ENCODE measurements at regions not wholly inside any gene's neighbourhood (a gene's known extent, or its start where the extent isn't known, plus 50 kb on each side); places are given as distances from the start of the nearest gene placed in this dataset.

DNA sequence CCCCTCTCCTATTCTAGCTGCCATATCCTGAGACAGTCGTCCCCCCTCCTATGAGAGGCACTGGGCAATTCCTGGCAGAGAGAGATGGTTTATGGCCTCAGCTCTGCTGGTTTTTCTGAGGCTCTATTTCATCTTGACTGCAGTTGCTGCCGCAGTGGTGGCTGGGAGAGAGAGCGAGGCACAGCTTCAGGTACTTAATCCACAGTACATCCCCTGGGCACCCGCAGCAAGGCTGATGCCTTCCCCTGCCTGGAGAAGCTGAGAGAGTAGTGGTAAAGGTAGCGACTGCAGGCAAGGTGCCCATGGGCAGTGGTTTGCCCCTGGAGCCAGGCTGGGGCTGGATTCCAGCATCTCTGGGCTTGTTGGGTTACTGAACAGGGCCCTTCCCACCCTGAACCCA lies 324.7 kb downstream of the RPS24 start:
- Histone ChIP-seq H3K79me1 (ENCODE audit: low read length) (no peaks in the 10 kb centered on the region), H2AK5ac (ENCODE audit: low read length) (peak overlapping the region; percentile 44), H4K5ac (ENCODE audit: low read length) (no peak overlapping the region), H3K56ac (ENCODE audit: low read length) (peak overlapping the region; percentile 28), H3K4me1 (ENCODE audit: control insufficient read depth, low read depth, low read length) (peaks cover 16% of the 10 kb centered on the region), H3K4me3 (ENCODE audit: low read length) (no peak overlapping the region), H2BK120ac (ENCODE audit: low read depth, low read length) (no peak overlapping the region), H3K23ac (ENCODE audit: low read length) (no peak overlapping the region), H3K36me3 (ENCODE audit: control insufficient read depth, insufficient read depth, low read length) (no peaks in the 10 kb centered on the region), H3K27me3 (ENCODE audit: insufficient read depth, low read length, poor library complexity) (no peaks in the 10 kb centered on the region), H3K4me2 (ENCODE audit: low read length) (no peak overlapping the region), H2BK5ac (ENCODE audit: low read length) (peak overlapping the region; percentile 28), H3K27ac (ENCODE audit: low read depth, low read length) (no peak overlapping the region), H3K9ac (ENCODE audit: low read length) (no peak overlapping the region), H2BK15ac (replicated peaks; ENCODE audit: low read depth) (no peak overlapping the region), H3K4ac (ENCODE audit: low read depth, low read length) (peak overlapping the region; percentile 41), H3K79me2 (ENCODE audit: control insufficient read depth, insufficient read depth, low read length) (no peaks in the 10 kb centered on the region), H3K18ac (ENCODE audit: low read length) (peak overlapping the region; percentile 12), H4K8ac (ENCODE audit: low read depth, low read length) (no peak overlapping the region)
- DNase-seq: no peak
- no CpG with 5 or more reads among the region's 5 CpGs for WGBS (ENCODE audit: extremely low coverage, insufficient coverage, low lambda C conversion rate)

DNA sequence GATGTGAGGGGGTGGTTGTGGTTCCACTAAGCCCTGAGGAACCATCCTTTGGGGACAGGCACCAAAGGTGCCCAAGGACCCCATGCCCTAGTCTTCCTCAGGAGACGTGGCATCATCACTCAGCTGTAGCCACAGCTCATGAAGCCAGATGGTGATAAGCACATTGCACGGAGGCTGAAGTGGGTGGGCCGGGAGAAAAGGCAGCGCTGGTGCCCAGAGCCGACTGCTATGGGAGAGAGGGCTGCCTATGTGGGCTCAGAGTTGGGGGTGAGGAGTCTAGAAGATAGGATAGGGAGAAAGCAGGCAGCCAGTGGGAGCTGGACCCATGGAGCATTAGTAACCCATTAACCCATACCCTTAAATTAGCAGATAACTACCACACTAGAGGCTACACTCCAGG lies 325.3 kb downstream of the RPS24 start:
- H2BK120ac ChIP-seq (ENCODE audit: low read depth, low read length): no peak overlapping the region
- no peak overlapping the region for H3K23ac ChIP-seq (ENCODE audit: low read length)
- H4K8ac ChIP-seq (ENCODE audit: low read depth, low read length): no peak overlapping the region
- no peak overlapping the region for H3K4me3 ChIP-seq (ENCODE audit: low read length)
- H3K18ac ChIP-seq (ENCODE audit: low read length): no peak overlapping the region
- H3K9ac ChIP-seq (ENCODE audit: low read length): no peak overlapping the region
- no peaks in the 10 kb centered on the region for H3K79me1 ChIP-seq (ENCODE audit: low read length)
- H3K4ac ChIP-seq (ENCODE audit: low read depth, low read length): no peak overlapping the region
- H3K27ac ChIP-seq (ENCODE audit: low read depth, low read length): no peak overlapping the region
- no peak overlapping the region for H2BK15ac ChIP-seq (replicated peaks; ENCODE audit: low read depth)
- no peak for DNase-seq
- H3K79me2 ChIP-seq (ENCODE audit: control insufficient read depth, insufficient read depth, low read length): no peaks in the 10 kb centered on the region
- H3K56ac ChIP-seq (ENCODE audit: low read length): peak overlapping the region; percentile 52
- no peak overlapping the region for H2AK5ac ChIP-seq (ENCODE audit: low read length)
- H3K4me2 ChIP-seq (ENCODE audit: low read length): no peak overlapping the region
- peaks cover 16% of the 10 kb centered on the region for H3K4me1 ChIP-seq (ENCODE audit: control insufficient read depth, low read depth, low read length)
- no peak overlapping the region for H4K5ac ChIP-seq (ENCODE audit: low read length)
- H3K27me3 ChIP-seq (ENCODE audit: insufficient read depth, low read length, poor library complexity): no peaks in the 10 kb centered on the region
- no peak overlapping the region for H2BK5ac ChIP-seq (ENCODE audit: low read length)
- no peaks in the 10 kb centered on the region for H3K36me3 ChIP-seq (ENCODE audit: control insufficient read depth, insufficient read depth, low read length)
- no CpG with 5 or more reads among the region's 5 CpGs for WGBS (ENCODE audit: extremely low coverage, insufficient coverage, low lambda C conversion rate)

DNA sequence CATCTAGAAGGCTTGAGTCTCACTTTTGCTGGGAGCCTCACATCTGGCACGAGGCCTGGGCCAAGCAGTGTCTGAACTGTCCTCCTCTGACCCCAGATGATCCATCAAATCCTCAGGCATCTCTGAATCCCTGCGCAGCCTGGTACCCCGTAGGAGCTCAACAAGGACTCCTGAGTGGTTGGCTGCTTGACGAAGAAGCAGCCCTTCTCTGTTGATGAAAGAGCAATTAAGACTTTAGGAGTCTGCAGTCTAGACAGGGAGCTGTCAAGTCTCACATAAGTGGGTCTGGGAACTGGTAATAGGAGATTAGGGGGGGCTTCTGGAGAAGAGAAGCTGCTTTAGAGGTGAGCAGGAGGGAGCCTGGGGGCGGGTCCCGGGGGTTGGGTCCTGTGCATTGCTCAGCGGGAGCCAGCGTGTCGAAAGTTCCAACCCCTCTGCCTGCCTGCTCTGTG lies 326.0 kb downstream of the RPS24 start:
- no peak overlapping the region for H2BK5ac ChIP-seq (ENCODE audit: low read length)
- H3K9ac ChIP-seq (ENCODE audit: low read length): no peak overlapping the region
- no peak overlapping the region for H3K4me2 ChIP-seq (ENCODE audit: low read length)
- H3K27ac ChIP-seq (ENCODE audit: low read depth, low read length): no peak overlapping the region
- H3K23ac ChIP-seq (ENCODE audit: low read length): no peak overlapping the region
- H4K5ac ChIP-seq (ENCODE audit: low read length): no peak overlapping the region
- H2BK120ac ChIP-seq (ENCODE audit: low read depth, low read length): no peak overlapping the region
- no peak overlapping the region for H3K4ac ChIP-seq (ENCODE audit: low read depth, low read length)
- H3K56ac ChIP-seq (ENCODE audit: low read length): no peak overlapping the region
- H3K79me1 ChIP-seq (ENCODE audit: low read length): no peaks in the 10 kb centered on the region
- DNase-seq: peak; percentile 85
- H2BK15ac ChIP-seq (replicated peaks; ENCODE audit: low read depth): no peak overlapping the region
- no CpG with 5 or more reads among the region's 9 CpGs for WGBS (ENCODE audit: extremely low coverage, insufficient coverage, low lambda C conversion rate)
- H3K36me3 ChIP-seq (ENCODE audit: control insufficient read depth, insufficient read depth, low read length): no peaks in the 10 kb centered on the region
- H4K8ac ChIP-seq (ENCODE audit: low read depth, low read length): no peak overlapping the region
- no peak overlapping the region for H2AK5ac ChIP-seq (ENCODE audit: low read length)
- no peaks in the 10 kb centered on the region for H3K27me3 ChIP-seq (ENCODE audit: insufficient read depth, low read length, poor library complexity)
- no peak overlapping the region for H3K4me3 ChIP-seq (ENCODE audit: low read length)
- H3K79me2 ChIP-seq (ENCODE audit: control insufficient read depth, insufficient read depth, low read length): no peaks in the 10 kb centered on the region
- peaks cover 16% of the 10 kb centered on the region for H3K4me1 ChIP-seq (ENCODE audit: control insufficient read depth, low read depth, low read length)
- no peak overlapping the region for H3K18ac ChIP-seq (ENCODE audit: low read length)

DNA sequence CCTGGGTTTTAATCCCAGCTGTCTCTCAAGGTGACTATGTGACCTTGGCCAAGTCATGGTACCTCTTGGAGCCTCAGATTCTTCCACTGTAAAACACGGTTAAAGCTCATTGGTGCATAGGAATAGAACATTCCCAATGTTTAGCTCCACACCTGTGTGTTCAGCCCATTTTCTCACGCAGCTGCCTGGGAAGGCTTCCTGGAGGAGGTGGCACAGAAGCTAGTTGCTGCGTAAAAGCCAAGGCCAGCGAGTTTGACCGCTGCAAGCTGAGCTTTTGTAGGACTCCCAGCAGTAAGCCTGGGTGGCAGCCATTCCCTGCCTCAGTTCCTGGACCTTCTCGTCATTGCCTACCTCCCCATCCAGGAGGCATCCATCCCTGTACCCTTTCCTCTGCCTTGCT lies 326.6 kb downstream of the RPS24 start:
- H3K9ac ChIP-seq (ENCODE audit: low read length): no peak overlapping the region
- no peaks in the 10 kb centered on the region for H3K36me3 ChIP-seq (ENCODE audit: control insufficient read depth, insufficient read depth, low read length)
- H3K4me3 ChIP-seq (ENCODE audit: low read length): no peak overlapping the region
- no peak overlapping the region for H2BK120ac ChIP-seq (ENCODE audit: low read depth, low read length)
- peaks cover 16% of the 10 kb centered on the region for H3K4me1 ChIP-seq (ENCODE audit: control insufficient read depth, low read depth, low read length)
- no peak for DNase-seq
- no peak overlapping the region for H3K23ac ChIP-seq (ENCODE audit: low read length)
- no peaks in the 10 kb centered on the region for H3K27me3 ChIP-seq (ENCODE audit: insufficient read depth, low read length, poor library complexity)
- H3K79me2 ChIP-seq (ENCODE audit: control insufficient read depth, insufficient read depth, low read length): no peaks in the 10 kb centered on the region
- no peak overlapping the region for H3K56ac ChIP-seq (ENCODE audit: low read length)
- H2BK5ac ChIP-seq (ENCODE audit: low read length): peak overlapping the region; percentile 16
- H3K27ac ChIP-seq (ENCODE audit: low read depth, low read length): no peak overlapping the region
- H3K4me2 ChIP-seq (ENCODE audit: low read length): no peak overlapping the region
- H2BK15ac ChIP-seq (replicated peaks; ENCODE audit: low read depth): no peak overlapping the region
- H4K8ac ChIP-seq (ENCODE audit: low read depth, low read length): no peak overlapping the region
- no peak overlapping the region for H3K4ac ChIP-seq (ENCODE audit: low read depth, low read length)
- peak overlapping the region; percentile 8 for H2AK5ac ChIP-seq (ENCODE audit: low read length)
- H3K18ac ChIP-seq (ENCODE audit: low read length): no peak overlapping the region
- H3K79me1 ChIP-seq (ENCODE audit: low read length): no peaks in the 10 kb centered on the region
- WGBS (ENCODE audit: extremely low coverage, insufficient coverage, low lambda C conversion rate): no CpG with 5 or more reads among the region's 6 CpGs
- no peak overlapping the region for H4K5ac ChIP-seq (ENCODE audit: low read length)

DNA sequence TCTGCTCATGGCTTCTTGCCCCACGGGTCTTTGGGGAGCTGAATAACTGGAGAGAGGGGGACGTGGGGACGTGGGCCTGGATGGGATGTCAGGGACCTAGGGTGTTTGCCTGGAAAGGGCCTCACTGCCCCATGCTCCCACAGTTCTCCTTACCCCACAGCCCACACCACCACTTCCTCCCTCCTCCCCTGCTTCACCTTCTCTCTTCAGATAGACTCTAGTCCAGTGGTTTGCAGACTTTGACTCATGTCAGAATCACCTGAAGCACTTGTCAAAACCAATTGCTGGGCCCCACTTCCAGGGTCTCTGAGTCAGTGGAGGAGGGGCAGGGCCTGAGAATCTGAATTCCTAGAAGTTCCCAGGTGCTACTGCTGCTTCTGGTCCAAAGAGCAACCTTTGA lies 327.4 kb downstream of the RPS24 start:
- H3K56ac ChIP-seq (ENCODE audit: low read length): peak overlapping the region; percentile 58
- H2BK120ac ChIP-seq (ENCODE audit: low read depth, low read length): peak overlapping the region; percentile 19
- DNase-seq: no peak
- H3K18ac ChIP-seq (ENCODE audit: low read length): peak overlapping the region; percentile 21
- H3K4me1 ChIP-seq (ENCODE audit: control insufficient read depth, low read depth, low read length): peaks cover 18% of the 10 kb centered on the region
- H3K79me2 ChIP-seq (ENCODE audit: control insufficient read depth, insufficient read depth, low read length): no peaks in the 10 kb centered on the region
- no peak overlapping the region for H3K4ac ChIP-seq (ENCODE audit: low read depth, low read length)
- H3K9ac ChIP-seq (ENCODE audit: low read length): no peak overlapping the region
- H3K36me3 ChIP-seq (ENCODE audit: control insufficient read depth, insufficient read depth, low read length): no peaks in the 10 kb centered on the region
- H3K79me1 ChIP-seq (ENCODE audit: low read length): no peaks in the 10 kb centered on the region
- no peak overlapping the region for H3K27ac ChIP-seq (ENCODE audit: low read depth, low read length)
- WGBS (ENCODE audit: extremely low coverage, insufficient coverage, low lambda C conversion rate): no CpG with 5 or more reads among the region's 3 CpGs
- no peak overlapping the region for H4K5ac ChIP-seq (ENCODE audit: low read length)
- no peak overlapping the region for H3K4me2 ChIP-seq (ENCODE audit: low read length)
- H4K8ac ChIP-seq (ENCODE audit: low read depth, low read length): no peak overlapping the region
- peak overlapping the region; percentile 26 for H2BK5ac ChIP-seq (ENCODE audit: low read length)
- no peak overlapping the region for H3K23ac ChIP-seq (ENCODE audit: low read length)
- no peak overlapping the region for H2BK15ac ChIP-seq (replicated peaks; ENCODE audit: low read depth)
- peak overlapping the region; percentile 28 for H2AK5ac ChIP-seq (ENCODE audit: low read length)
- no peak overlapping the region for H3K4me3 ChIP-seq (ENCODE audit: low read length)
- no peaks in the 10 kb centered on the region for H3K27me3 ChIP-seq (ENCODE audit: insufficient read depth, low read length, poor library complexity)

DNA sequence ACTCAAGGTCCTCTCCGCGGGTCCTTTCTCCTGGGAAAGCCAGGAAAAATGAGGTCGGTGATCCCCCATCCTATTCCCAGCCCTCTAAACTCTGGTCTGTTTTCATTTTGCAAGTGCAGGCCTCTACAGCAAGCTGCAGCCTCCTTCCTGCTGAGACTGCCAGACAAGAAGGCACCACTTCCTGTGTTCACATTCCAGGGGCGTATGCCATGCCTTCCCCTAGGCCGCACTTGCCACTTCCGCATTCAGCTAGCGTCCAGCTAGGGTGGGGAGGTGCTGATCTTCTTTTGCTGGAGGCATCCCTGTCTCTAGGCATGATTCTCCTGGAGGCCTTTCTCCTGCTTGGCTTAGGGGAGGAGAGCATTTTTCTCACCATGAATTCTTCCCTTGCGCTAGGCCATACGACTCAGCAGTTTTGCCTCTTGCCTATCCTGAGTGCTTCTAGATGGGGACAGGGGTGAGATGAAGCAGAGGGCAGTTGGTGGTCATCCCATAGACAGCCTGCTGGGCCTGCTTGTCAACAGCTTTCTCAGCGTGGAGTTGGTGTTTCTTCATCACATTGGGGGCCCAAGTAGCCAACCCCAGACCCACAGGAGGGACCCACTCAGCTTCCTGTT lies 328.9 kb downstream of the RPS24 start:
- Histone ChIP-seq H4K8ac (ENCODE audit: low read depth, low read length) (no peak overlapping the region), H3K18ac (ENCODE audit: low read length) (peak overlapping the region; percentile 12), H3K27me3 (ENCODE audit: insufficient read depth, low read length, poor library complexity) (no peaks in the 10 kb centered on the region), H3K27ac (ENCODE audit: low read depth, low read length) (peak overlapping the region; percentile 59), H3K4ac (ENCODE audit: low read depth, low read length) (peak overlapping the region; percentile 40), H2BK15ac (replicated peaks; ENCODE audit: low read depth) (no peak overlapping the region), H3K4me1 (ENCODE audit: control insufficient read depth, low read depth, low read length) (peaks cover 23% of the 10 kb centered on the region), H2AK5ac (ENCODE audit: low read length) (peak overlapping the region; percentile 75), H2BK120ac (ENCODE audit: low read depth, low read length) (peak overlapping the region; percentile 56), H3K56ac (ENCODE audit: low read length) (peak overlapping the region; percentile 75), H3K4me3 (ENCODE audit: low read length) (no peak overlapping the region), H3K9ac (ENCODE audit: low read length) (no peak overlapping the region), H2BK5ac (ENCODE audit: low read length) (peak overlapping the region; percentile 92), H4K5ac (ENCODE audit: low read length) (no peak overlapping the region), H3K4me2 (ENCODE audit: low read length) (no peak overlapping the region), H3K79me1 (ENCODE audit: low read length) (no peaks in the 10 kb centered on the region), H3K36me3 (ENCODE audit: control insufficient read depth, insufficient read depth, low read length) (no peaks in the 10 kb centered on the region), H3K23ac (ENCODE audit: low read length) (no peak overlapping the region), H3K79me2 (ENCODE audit: control insufficient read depth, insufficient read depth, low read length) (no peaks in the 10 kb centered on the region)
- DNase-seq: peak; percentile 98
- WGBS (ENCODE audit: extremely low coverage, insufficient coverage, low lambda C conversion rate): no CpG with 5 or more reads among the region's 10 CpGs

Data from mesendoderm (in vitro differentiated cells).